Astrocyte of the cerebellum (primary cell): ENCODE measurements at regions not wholly inside any gene's neighbourhood (a gene's known extent, or its start where the extent isn't known, plus 50 kb on each side); places are given as distances from the start of the nearest gene placed in this dataset.
"Not testable (repeated sequence)": the region's sequence is repeated elsewhere in the genome, so short reads cannot be mapped to it uniquely, and the experiment has no call there.

ENCODE experiments used
- DNase-seq: peaks from one replicate; pipeline ENCODE4 v3.0.0-alpha.2; 2011; ENCODE audit warnings: low read depth
- H3K4me3 ChIP-seq: 2 replicates; pipeline ENCODE4 v1.5.1; 2011; ENCODE audit warnings: mild to moderate bottlenecking, low read depth, low read length, moderate library complexity
- CTCF ChIP-seq: IDR thresholded peaks from 2 replicates; pipeline ENCODE4 v1.5.1; 2012; ENCODE audit warnings: low read length, low read depth, moderate library complexity, mild to moderate bottlenecking; ENCODE audit errors: missing control alignments
- in situ Hi-C: cut with HindIII; loops from 2 replicates; pipeline ENCODE4 v1.10.0; 2017; ENCODE audit warnings: low sequenced_read_pairs

- in situ Hi-C loops = no loop called here
- no peak for DNase-seq
- H3K4me3 ChIP-seq = no peak overlapping the region
- no peak for TF ChIP-seq CTCF
These were observed 363.4 kb upstream of the SPRY2 start for GRCh38 chr13:80704369-80704768.

DNA sequence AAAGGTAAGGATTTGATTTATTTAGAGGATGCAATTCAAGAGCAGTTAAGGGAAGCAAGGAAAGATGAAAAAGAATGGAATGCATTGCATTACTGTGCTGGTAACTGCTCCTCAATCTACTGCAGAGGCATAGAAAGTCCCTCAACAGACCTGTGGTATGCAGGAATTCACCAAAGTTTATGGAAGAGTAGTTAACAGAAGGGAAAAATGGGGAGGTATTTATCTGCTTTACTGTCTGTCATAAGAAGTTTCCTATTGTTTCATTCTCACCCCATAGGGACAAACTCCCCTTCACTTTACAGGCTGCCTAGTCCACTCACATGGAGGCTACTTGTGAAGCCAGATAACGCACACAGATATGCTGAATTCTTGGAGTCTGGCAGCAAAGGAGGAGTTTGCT is 354.9 kb upstream of the SPRY2 start:
- no peak for DNase-seq
- no peak for TF ChIP-seq CTCF
- in situ Hi-C loops = no loop called here
- H3K4me3 ChIP-seq = no peak overlapping the region

DNA sequence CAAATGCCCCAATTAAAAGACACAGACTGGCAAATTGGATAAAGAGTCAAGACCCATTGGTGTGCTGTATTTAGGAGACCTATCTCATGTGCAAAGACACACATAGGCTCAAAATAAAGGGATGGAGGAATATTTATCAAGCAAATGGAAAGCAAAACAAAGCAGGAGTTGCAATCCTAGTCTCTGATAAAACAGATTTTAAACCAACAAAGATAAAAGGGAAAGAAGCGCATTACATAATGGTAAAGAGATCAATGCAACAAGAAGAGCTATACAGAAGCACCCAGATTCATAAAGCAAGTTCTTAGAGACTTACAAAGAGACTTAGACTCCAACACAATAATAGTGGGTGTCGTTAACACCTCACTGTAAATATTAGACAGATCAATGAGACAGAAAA is 350.9 kb upstream of the SPRY2 start:
- in situ Hi-C loops, H3K4me3 ChIP-seq, DNase-seq: not testable (repeated sequence)

DNA sequence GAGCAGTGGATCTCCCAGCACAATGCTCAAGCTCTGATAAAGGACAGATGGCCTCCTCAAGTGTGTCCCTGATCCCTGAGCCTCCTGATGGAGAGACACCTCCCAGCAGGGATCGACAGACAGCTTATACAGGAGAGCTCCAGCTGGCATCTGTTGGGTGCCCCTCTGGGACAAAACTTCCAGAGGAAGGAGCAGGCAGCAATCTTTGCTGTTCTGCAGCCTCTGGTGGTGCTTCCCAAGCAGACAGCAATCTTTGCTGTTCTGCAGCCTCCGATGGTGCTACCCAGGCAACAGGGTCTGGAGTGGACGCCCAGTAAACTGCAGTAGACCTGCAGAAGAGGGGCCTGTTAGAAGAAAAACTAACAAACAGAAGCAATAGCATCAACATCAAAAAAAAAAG is 349.3 kb upstream of the SPRY2 start:
- TF ChIP-seq CTCF = no peak
- DNase-seq = no peak
- H3K4me3 ChIP-seq = no peak overlapping the region
- in situ Hi-C loops = no loop called here

GRCh38 chr13:80688593-80688992 is 347.7 kb upstream of the SPRY2 start:
- H3K4me3 ChIP-seq = no peak overlapping the region
- no peak for TF ChIP-seq CTCF
- no peak for DNase-seq
- in situ Hi-C loops = no loop called here

DNA sequence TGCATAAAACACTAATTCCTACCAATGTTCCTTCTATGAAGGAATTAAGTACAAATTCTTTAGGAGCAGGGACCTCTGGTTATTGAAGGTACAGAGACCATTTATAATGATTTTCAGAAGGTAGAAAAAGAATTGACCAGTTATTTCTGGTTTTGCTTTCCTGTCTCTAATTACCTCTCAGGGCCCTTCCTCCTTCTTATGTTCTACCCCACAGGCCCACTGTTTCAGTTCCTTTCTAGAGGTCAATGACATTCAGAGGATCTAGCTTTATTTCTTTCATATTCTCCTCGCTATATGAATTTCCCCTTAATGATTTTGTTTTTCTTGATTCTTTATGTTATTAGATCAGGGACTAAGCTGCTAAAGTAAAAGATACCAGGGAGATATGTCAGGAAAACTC is 345.0 kb upstream of the SPRY2 start:
- in situ Hi-C loops = no loop called here
- no peak overlapping the region for H3K4me3 ChIP-seq
- DNase-seq = no peak
- no peak for TF ChIP-seq CTCF

- TF ChIP-seq CTCF = no peak
- in situ Hi-C loops = no loop called here
- no peak for DNase-seq
- H3K4me3 ChIP-seq = no peak overlapping the region
These were observed 343.5 kb upstream of the SPRY2 start for GRCh38 chr13:80684217-80684991.
